ENCODE measurements at regions not wholly inside any gene's neighbourhood (a gene's known extent, or its start where the extent isn't known, plus 50 kb on each side); places are given as distances from the start of the nearest gene placed in this dataset.

DNA sequence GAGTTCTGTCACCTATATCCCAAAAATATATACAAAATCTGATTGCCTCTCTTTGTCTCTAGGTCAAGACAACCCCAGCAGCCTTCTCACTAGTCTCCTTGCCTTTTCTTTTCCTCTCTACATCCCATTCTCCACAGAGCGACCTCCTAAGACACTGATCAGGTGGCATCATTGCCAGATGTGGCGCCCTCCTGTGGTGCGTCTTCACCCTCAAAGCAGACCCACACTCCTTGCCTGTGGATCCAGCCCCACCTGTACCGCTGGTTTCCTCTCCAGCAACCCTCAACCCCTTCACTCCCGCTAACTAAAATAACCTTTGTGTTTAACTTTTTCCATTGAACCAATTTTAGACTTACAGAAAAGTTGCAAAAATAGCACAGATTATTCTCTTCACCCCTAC is 273.3 kb downstream of the GLI2 start:
- TF ChIP-seq, protein P1, sequence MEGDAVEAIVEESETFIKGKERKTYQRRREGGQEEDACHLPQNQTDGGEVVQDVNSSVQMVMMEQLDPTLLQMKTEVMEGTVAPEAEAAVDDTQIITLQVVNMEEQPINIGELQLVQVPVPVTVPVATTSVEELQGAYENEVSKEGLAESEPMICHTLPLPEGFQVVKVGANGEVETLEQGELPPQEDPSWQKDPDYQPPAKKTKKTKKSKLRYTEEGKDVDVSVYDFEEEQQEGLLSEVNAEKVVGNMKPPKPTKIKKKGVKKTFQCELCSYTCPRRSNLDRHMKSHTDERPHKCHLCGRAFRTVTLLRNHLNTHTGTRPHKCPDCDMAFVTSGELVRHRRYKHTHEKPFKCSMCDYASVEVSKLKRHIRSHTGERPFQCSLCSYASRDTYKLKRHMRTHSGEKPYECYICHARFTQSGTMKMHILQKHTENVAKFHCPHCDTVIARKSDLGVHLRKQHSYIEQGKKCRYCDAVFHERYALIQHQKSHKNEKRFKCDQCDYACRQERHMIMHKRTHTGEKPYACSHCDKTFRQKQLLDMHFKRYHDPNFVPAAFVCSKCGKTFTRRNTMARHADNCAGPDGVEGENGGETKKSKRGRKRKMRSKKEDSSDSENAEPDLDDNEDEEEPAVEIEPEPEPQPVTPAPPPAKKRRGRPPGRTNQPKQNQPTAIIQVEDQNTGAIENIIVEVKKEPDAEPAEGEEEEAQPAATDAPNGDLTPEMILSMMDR (IDR thresholded peaks at IDR 0.05) = no peak
- no peak for TF ChIP-seq POLR2A (IDR thresholded peaks at IDR 0.05)
